LNCaP clone FGC (cell line): ENCODE measurements at regions not wholly inside any gene's neighbourhood (a gene's known extent, or its start where the extent isn't known, plus 50 kb on each side); places are given as distances from the start of the nearest gene placed in this dataset.
A peak's percentile ranks its signal among the peaks of the same experiment; 100 is the strongest.

Source experiments
- DNase-seq: peaks from one replicate; pipeline ENCODE4 v3.0.0-alpha.2; 2011; ENCODE audit warnings: low read depth
- H3K4me3 ChIP-seq: 2 replicates; pipeline ENCODE4 v1.5.1; 2011; ENCODE audit warnings: mild to moderate bottlenecking, low read depth, low read length, control low read depth
- TF ChIP-seq, protein P1 (sequence below): IDR thresholded peaks from 2 replicates; pipeline ENCODE4 v1.5.1; 2012; ENCODE audit warnings: mild to moderate bottlenecking; ENCODE audit not compliant: control insufficient read depth, insufficient read depth; ENCODE audit errors: extremely low read depth

GRCh38 chr2:136230464-136230863, 112.5 kb upstream of the CXCR4 start:
- no peak for DNase-seq
- no peak overlapping the region for H3K4me3 ChIP-seq
- TF ChIP-seq, protein P1, sequence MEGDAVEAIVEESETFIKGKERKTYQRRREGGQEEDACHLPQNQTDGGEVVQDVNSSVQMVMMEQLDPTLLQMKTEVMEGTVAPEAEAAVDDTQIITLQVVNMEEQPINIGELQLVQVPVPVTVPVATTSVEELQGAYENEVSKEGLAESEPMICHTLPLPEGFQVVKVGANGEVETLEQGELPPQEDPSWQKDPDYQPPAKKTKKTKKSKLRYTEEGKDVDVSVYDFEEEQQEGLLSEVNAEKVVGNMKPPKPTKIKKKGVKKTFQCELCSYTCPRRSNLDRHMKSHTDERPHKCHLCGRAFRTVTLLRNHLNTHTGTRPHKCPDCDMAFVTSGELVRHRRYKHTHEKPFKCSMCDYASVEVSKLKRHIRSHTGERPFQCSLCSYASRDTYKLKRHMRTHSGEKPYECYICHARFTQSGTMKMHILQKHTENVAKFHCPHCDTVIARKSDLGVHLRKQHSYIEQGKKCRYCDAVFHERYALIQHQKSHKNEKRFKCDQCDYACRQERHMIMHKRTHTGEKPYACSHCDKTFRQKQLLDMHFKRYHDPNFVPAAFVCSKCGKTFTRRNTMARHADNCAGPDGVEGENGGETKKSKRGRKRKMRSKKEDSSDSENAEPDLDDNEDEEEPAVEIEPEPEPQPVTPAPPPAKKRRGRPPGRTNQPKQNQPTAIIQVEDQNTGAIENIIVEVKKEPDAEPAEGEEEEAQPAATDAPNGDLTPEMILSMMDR = no peak

- TF ChIP-seq, protein P1 = no peak
Observed at GRCh38 chr2:136226903-136227302, 109.0 kb upstream of the CXCR4 start.

GRCh38 chr2:136225950-136226835, 108.2 kb upstream of the CXCR4 start:
- TF ChIP-seq, protein P1 = no peak
- DNase-seq = no peak
- H3K4me3 ChIP-seq = no peak overlapping the region

More at GRCh38 chr2:136226903-136227302, 109.0 kb upstream of the CXCR4 start:
- DNase-seq = peak; percentile 58
- no peak overlapping the region for H3K4me3 ChIP-seq

DNA sequence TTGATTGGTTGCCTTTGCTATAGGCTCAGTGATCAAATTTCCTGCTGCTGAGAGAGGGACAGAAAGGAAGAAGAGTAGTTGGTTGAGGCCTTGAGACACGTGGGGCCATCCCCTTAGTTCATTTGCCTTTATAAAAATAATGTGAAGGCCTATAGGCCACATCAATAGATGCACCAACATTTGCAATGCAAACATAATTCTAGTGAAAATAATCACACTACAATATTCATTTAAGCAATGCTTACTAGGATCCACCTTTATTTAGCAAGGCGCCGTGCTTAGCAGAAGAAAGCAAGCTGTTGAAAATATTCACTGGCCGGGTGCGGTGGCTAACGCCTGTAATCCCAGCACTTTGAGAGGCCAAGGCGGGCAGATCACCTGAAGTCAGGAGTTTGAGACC, 105.3 kb upstream of the CXCR4 start:
- TF ChIP-seq, protein P1 = no peak
- no peak overlapping the region for H3K4me3 ChIP-seq
- no peak for DNase-seq

DNA sequence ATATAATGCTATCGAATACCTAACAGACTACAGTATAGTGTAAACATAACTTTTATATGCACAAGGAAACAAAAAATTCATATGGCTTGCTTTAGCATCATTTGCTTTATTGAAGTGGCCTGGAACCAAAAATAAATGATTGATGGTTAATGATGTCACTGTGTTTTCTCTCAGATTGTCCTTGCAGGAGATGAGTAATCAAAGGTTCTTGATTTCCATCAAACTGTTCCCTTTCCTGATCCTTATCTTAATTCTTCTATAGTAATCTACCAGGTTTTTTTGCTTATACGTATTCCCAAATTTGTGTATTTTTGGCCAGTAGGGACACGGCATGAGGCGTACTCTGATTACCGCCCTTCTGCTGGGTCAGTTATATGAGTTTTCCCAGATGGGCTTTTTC, 104.9 kb upstream of the CXCR4 start:
- no peak overlapping the region for H3K4me3 ChIP-seq
- DNase-seq = no peak
- TF ChIP-seq, protein P1 = no peak

DNA sequence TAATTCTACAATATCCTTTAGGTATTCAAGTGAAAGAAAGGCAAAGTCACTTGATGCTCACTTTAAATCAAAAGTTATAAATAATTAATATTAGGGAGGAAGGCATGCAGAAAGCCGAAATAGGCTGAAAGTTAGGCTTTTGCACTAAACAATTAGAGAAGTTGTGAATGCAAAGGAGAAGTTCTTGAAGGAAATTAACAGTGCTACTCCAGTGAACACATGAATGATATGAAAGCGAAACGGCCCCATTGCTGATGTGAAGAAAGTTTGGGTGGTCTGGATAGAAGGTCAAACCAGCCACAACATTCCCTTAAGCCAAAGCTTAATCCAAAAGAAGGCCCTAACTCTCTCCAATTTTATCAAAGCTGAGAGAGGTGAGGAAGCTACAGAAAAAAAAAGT, 103.1 kb upstream of the CXCR4 start:
- no peak overlapping the region for H3K4me3 ChIP-seq
- TF ChIP-seq, protein P1 = no peak
- DNase-seq = no peak
